OCI-LY3 (cell line): ENCODE measurements at regions not wholly inside any gene's neighbourhood (a gene's known extent, or its start where the extent isn't known, plus 50 kb on each side); places are given as distances from the start of the nearest gene placed in this dataset.

ENCODE experiments used
- H2AFZ ChIP-seq: fragments of 200-600, 300-600 bp; shearing (Covaris generic); 2 replicates; pipeline ENCODE4 v1.6.0; 2014; ENCODE audit warnings: antibody characterized with exemption, low read depth, low read length
- H3K27ac ChIP-seq: fragments of 200-600, 300-600 bp; sonication (generic); 2 replicates; pipeline ENCODE4 v1.5.1; 2014; ENCODE audit warnings: mild to moderate bottlenecking, low read length, moderate library complexity, mixed read lengths
- H3K27me3 ChIP-seq: fragments of 200-600, 300-600 bp; sonication (generic); 2 replicates; pipeline ENCODE4 v1.6.1; 2014; ENCODE audit warnings: low read depth, low read length, mixed read lengths
- H3K36me3 ChIP-seq: fragments of 200-600, 300-600 bp; sonication (generic); replicated peaks from 2 replicates; pipeline ENCODE3; 2014; ENCODE audit warnings: low read depth, low read length, mixed read lengths
- H3K4me1 ChIP-seq: fragments of 300-600, 200-600 bp; sonication (generic); 2 replicates; pipeline ENCODE4 v1.6.1; 2014; ENCODE audit warnings: low read length, mixed read lengths
- H3K4me2 ChIP-seq: fragments of 200-600, 300-600 bp; sonication (generic); 2 replicates; pipeline ENCODE4 v1.6.1; 2014; ENCODE audit warnings: low read length, mixed read lengths
- H3K4me3 ChIP-seq: fragments of 300-600, 200-600 bp; sonication (generic); 2 replicates; pipeline ENCODE4 v1.5.1; 2014; ENCODE audit warnings: antibody characterized with exemption, mild to moderate bottlenecking, low read length, moderate library complexity
- H3K79me2 ChIP-seq: fragments of 300-600, 200-600 bp; shearing (Covaris generic); 2 replicates; pipeline ENCODE4 v1.6.1; 2014; ENCODE audit warnings: mild to moderate bottlenecking, low read length, mixed read lengths
- H3K9ac ChIP-seq: fragments of 300-600, 200-600 bp; shearing (Covaris generic); 2 replicates; pipeline ENCODE4 v1.6.0; 2014; ENCODE audit warnings: mild to moderate bottlenecking, low read length, moderate library complexity
- H3K9me3 ChIP-seq: fragments of 200-600, 300-600 bp; shearing (Covaris generic); 2 replicates; pipeline ENCODE4 v1.6.1; 2014; ENCODE audit warnings: low read length, mixed read lengths; ENCODE audit not compliant: insufficient read depth
- H4K20me1 ChIP-seq: fragments of 200-600, 300-600 bp; sonication (generic); 2 replicates; pipeline ENCODE4 v1.6.1; 2016; ENCODE audit warnings: low read length, mixed read lengths; ENCODE audit not compliant: insufficient read depth
- CTCF ChIP-seq: fragments of 200-600, 300-600 bp; sonication (generic); IDR thresholded peaks from 2 replicates; pipeline ENCODE4 v1.5.1; 2014; ENCODE audit warnings: antibody characterized with exemption, low read length, low read depth
- EZH2phosphoT487 ChIP-seq: fragments of 200-600 bp; shearing (Covaris generic); IDR thresholded peaks from 2 replicates; pipeline ENCODE4 v1.6.1; 2018; ENCODE audit warnings: antibody characterized with exemption, mixed run types, low read depth

GRCh38 chr16:48971571-48972077 lies 310.0 kb downstream of the CBLN1 start:
- Histone ChIP-seq H2AFZ (no peak overlapping the region), H3K27ac (no peak overlapping the region), H4K20me1 (no peaks in the 10 kb centered on the region), H3K9me3 (no peaks in the 10 kb centered on the region), H3K9ac (no peak overlapping the region), H3K4me2 (no peak overlapping the region), H3K36me3 (no peaks in the 10 kb centered on the region), H3K79me2 (no peaks in the 10 kb centered on the region), H3K4me3 (no peak overlapping the region), H3K4me1 (no peaks in the 10 kb centered on the region), H3K27me3 (no peaks in the 10 kb centered on the region)
- TF ChIP-seq CTCF = no peak

GRCh38 chr16:48970216-48970615 lies 311.4 kb downstream of the CBLN1 start:
- Histone ChIP-seq H3K36me3 (no peaks in the 10 kb centered on the region), H3K4me2 (no peak overlapping the region), H3K9ac (no peak overlapping the region), H3K4me1 (no peaks in the 10 kb centered on the region), H3K27ac (no peak overlapping the region), H3K9me3 (no peaks in the 10 kb centered on the region), H4K20me1 (no peaks in the 10 kb centered on the region), H3K27me3 (no peaks in the 10 kb centered on the region), H3K79me2 (no peaks in the 10 kb centered on the region), H3K4me3 (no peak overlapping the region), H2AFZ (no peak overlapping the region)
- TF ChIP-seq CTCF = no peak
- no peak for TF ChIP-seq EZH2phosphoT487

- H3K4me2 ChIP-seq = no peak overlapping the region
- H2AFZ ChIP-seq = no peak overlapping the region
- H3K36me3 ChIP-seq = no peaks in the 10 kb centered on the region
- H4K20me1 ChIP-seq = no peaks in the 10 kb centered on the region
- TF ChIP-seq EZH2phosphoT487 = no peak
- no peak for TF ChIP-seq CTCF
- H3K79me2 ChIP-seq = no peaks in the 10 kb centered on the region
- H3K9ac ChIP-seq = no peak overlapping the region
- H3K9me3 ChIP-seq = no peaks in the 10 kb centered on the region
- H3K4me3 ChIP-seq = no peak overlapping the region
- H3K4me1 ChIP-seq = no peaks in the 10 kb centered on the region
- no peak overlapping the region for H3K27ac ChIP-seq
- H3K27me3 ChIP-seq = no peaks in the 10 kb centered on the region
Measured at GRCh38 chr16:48969611-48970010, 312.0 kb downstream of the CBLN1 start.

GRCh38 chr16:48965386-48965785 lies 316.3 kb downstream of the CBLN1 start:
- no peaks in the 10 kb centered on the region for H4K20me1 ChIP-seq
- H3K27ac ChIP-seq = no peak overlapping the region
- TF ChIP-seq EZH2phosphoT487 (no peak), CTCF (no peak)
- H2AFZ ChIP-seq = no peak overlapping the region
- H3K4me3 ChIP-seq = no peak overlapping the region
- no peak overlapping the region for H3K4me2 ChIP-seq
- no peak overlapping the region for H3K9ac ChIP-seq
- no peaks in the 10 kb centered on the region for H3K79me2 ChIP-seq
- H3K4me1 ChIP-seq = no peaks in the 10 kb centered on the region
- no peaks in the 10 kb centered on the region for H3K9me3 ChIP-seq
- no peaks in the 10 kb centered on the region for H3K27me3 ChIP-seq
- H3K36me3 ChIP-seq = no peaks in the 10 kb centered on the region
